Activated naive CD4-positive, alpha-beta T cell treated with anti-CD3 and anti-CD28 coated beads for 36 hours (primary cell): ENCODE measurements at regions not wholly inside any gene's neighbourhood (a gene's known extent, or its start where the extent isn't known, plus 50 kb on each side); places are given as distances from the start of the nearest gene placed in this dataset.

ENCODE experiments used
- CTCF ChIA-PET: fragments of 350-600 bp; sonication (Branson Sonifier 250); formaldehyde crosslinking; loops from one replicate; lab custom pipeline; 2021; ENCODE audit warnings: antibody characterized with exemption; lab: Charles Lee
- DNase-seq: peaks from one replicate; pipeline ENCODE4 v3.0.0-alpha.2; 2020
- H3K27ac Mint-ChIP-seq: one replicate; pipeline ENCODE4 v1.8.0; 2021; ENCODE audit warnings: mild to moderate bottlenecking, mixed read lengths
- H3K27me3 Mint-ChIP-seq: one replicate; pipeline ENCODE4 v1.8.0; 2021; ENCODE audit warnings: low read depth, mixed read lengths
- H3K36me3 Mint-ChIP-seq: one replicate; pipeline ENCODE4 v1.8.0; 2021; ENCODE audit warnings: low read depth, mixed read lengths
- H3K4me1 Mint-ChIP-seq: one replicate; pipeline ENCODE4 v1.8.0; 2021; ENCODE audit warnings: low read depth, mixed read lengths
- H3K4me3 Mint-ChIP-seq: one replicate; pipeline ENCODE4 v1.8.0; 2021; ENCODE audit warnings: mild to moderate bottlenecking, moderate library complexity, mixed read lengths
- H3K9me3 Mint-ChIP-seq: one replicate; pipeline ENCODE4 v1.8.0; 2021; ENCODE audit warnings: mixed read lengths
- intact Hi-C: fragments of 100-400 bp; cut with micrococcal nuclease; formaldehyde crosslinking; loops from one replicate; pipeline ENCODE4 v1.15.1; 2023

DNA sequence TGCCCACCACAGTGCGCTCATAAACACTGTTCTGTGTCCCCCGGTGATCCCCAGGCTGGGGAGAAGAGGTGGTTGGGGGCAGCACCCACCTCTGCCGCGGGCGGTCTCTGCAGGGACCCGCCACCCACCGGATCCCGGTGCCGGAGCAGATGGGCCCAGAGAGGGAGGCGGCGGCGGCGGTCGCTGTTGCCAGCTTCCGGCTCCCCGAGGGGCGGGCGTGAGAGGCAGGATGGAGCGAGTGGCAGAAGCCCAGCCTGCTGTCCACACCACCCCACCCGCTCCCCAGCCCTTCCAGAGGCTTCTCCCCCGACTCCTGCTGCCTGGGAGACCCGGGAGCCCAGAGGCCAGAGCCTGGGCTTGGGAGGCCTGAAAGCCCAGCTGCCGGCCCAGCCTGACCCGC is 142.6 kb upstream of the CIBAR2 start:
- peaks cover 8% of the 10 kb centered on the region for H3K27me3 Mint-ChIP-seq
- intact Hi-C loops, result no loop called here
- CTCF ChIA-PET, result interaction anchor here (1.7 to 2.4 kb wide), 2 partner anchors 10 to 43 kb away, joined by 4 to 15 read pairs; no protein-coding TSS in a partner anchor
- no peaks in the 10 kb centered on the region for H3K4me1 Mint-ChIP-seq
- no peak overlapping the region for H3K27ac Mint-ChIP-seq
- H3K9me3 Mint-ChIP-seq, result no peaks in the 10 kb centered on the region
- DNase-seq, result no peak
- no peak overlapping the region for H3K4me3 Mint-ChIP-seq
- no peaks in the 10 kb centered on the region for H3K36me3 Mint-ChIP-seq

DNA sequence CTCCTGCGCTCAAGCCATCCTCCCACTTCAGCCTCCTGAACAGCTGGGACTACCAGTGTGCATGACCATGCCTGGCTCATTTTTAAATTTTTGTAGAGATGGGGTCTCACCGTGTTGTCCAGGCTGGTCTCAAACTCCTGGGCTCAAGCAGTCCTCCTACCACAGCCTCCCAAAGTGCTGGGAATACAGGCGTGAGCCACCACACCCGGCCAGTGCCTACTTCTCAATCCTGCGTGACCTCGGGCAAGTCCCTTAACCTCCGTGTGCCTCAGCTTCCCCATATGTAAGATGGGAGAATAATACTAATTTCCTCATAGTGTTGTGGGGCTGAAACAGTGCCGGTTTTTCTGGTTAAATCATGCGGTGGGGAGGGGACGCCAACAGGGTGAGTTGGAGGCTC is 143.5 kb upstream of the CIBAR2 start:
- no peaks in the 10 kb centered on the region for H3K4me1 Mint-ChIP-seq
- no peak overlapping the region for H3K4me3 Mint-ChIP-seq
- H3K27ac Mint-ChIP-seq, result no peak overlapping the region
- intact Hi-C loops, result no loop called here
- H3K36me3 Mint-ChIP-seq, result no peaks in the 10 kb centered on the region
- peaks cover 8% of the 10 kb centered on the region for H3K27me3 Mint-ChIP-seq
- no peaks in the 10 kb centered on the region for H3K9me3 Mint-ChIP-seq
- CTCF ChIA-PET, result interaction anchor here (0.8 kb wide), 1 partner anchor 10 kb away, joined by 6 read pairs; no protein-coding TSS in a partner anchor
- DNase-seq, result no peak

DNA sequence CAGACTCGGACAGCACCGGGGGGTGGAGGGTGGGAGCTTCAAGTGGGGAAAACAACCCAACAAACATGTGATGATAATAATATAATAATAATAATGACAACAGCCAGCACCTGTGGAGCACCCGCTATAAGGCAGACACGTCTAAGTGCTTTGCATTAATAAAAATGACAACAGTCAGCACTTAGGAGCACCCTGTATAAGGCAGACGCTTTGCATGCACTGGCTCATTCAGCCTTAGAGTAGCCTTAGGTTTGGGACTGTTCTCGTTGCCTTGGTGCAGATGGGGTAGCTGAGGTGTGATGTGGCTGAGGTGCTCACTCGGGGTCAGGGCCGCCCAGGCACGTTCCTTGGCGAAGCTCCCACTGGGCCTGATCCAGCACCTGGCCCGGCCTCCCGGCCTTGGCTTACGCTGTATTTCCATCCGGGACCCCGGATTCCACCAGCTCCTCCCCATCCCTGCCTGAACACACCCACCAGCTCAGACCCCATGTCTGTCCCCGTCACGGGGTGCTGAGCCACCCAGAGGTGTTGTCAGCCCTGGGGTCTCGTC is 144.0 kb upstream of the CIBAR2 start:
- Mint-ChIP-seq H3K36me3 (no peaks in the 10 kb centered on the region), H3K4me3 (no peak overlapping the region), H3K4me1 (no peaks in the 10 kb centered on the region), H3K27ac (no peak overlapping the region), H3K9me3 (no peaks in the 10 kb centered on the region), H3K27me3 (peaks cover 8% of the 10 kb centered on the region)
- intact Hi-C loops, result no loop called here
- CTCF ChIA-PET, result interaction anchor here (0.8 kb wide), 1 partner anchor 11 kb away, joined by 6 read pairs; no protein-coding TSS in a partner anchor
- DNase-seq, result no peak

- no peak for DNase-seq
- peaks cover 5% of the 10 kb centered on the region for H3K4me1 Mint-ChIP-seq
- H3K9me3 Mint-ChIP-seq, result no peaks in the 10 kb centered on the region
- no peak overlapping the region for H3K4me3 Mint-ChIP-seq
- CTCF ChIA-PET, result interaction anchor here (1.4 kb wide), 1 partner anchor 13 kb away, joined by 4 read pairs; no protein-coding TSS in a partner anchor
- intact Hi-C loops, result no loop called here
- no peak overlapping the region for H3K27ac Mint-ChIP-seq
- H3K27me3 Mint-ChIP-seq, result peaks cover 8% of the 10 kb centered on the region
- H3K36me3 Mint-ChIP-seq, result no peaks in the 10 kb centered on the region
These were observed 145.2 kb upstream of the CIBAR2 start for GRCh38 chr16:85257483-85257882.

- Mint-ChIP-seq H3K9me3 (no peaks in the 10 kb centered on the region), H3K4me1 (peaks cover 5% of the 10 kb centered on the region), H3K27ac (no peak overlapping the region), H3K4me3 (no peak overlapping the region), H3K36me3 (no peaks in the 10 kb centered on the region), H3K27me3 (peaks cover 8% of the 10 kb centered on the region)
- intact Hi-C loops, result no loop called here
- CTCF ChIA-PET, result interaction anchor here (0.6 to 1.4 kb wide), 2 partner anchors 13 to 44 kb away, joined by 3 to 4 read pairs; no protein-coding TSS in a partner anchor
- no peak for DNase-seq
These were observed 145.9 kb upstream of the CIBAR2 start for GRCh38 chr16:85258166-85258565.

DNA sequence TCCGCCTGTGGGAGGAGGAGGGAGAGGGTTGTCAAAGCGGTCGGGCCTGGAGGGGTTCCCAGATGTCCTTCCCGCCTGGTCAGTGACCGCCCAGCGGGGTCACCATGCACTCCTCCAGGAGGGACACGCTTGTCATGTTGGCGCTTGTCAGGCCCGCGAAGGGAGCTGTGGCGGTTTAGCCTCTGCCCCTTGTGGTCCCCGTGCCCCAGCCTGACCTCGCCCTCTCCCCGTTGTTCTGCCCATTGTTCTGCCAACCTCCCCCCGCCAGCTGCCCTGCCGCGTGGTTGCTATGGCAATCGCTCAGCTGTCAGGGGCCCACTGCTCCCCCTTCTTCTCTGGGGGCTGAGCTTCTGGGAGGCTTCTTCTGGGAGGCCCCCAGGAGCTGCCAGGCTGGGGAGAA is 146.4 kb upstream of the CIBAR2 start:
- H3K27ac Mint-ChIP-seq, result no peak overlapping the region
- no peak for DNase-seq
- CTCF ChIA-PET, result interaction anchor here (0.6 kb wide), 1 partner anchor 43 kb away, joined by 3 read pairs; no protein-coding TSS in a partner anchor
- no peaks in the 10 kb centered on the region for H3K36me3 Mint-ChIP-seq
- H3K27me3 Mint-ChIP-seq, result peaks cover 8% of the 10 kb centered on the region
- H3K4me1 Mint-ChIP-seq, result peaks cover 5% of the 10 kb centered on the region
- no peaks in the 10 kb centered on the region for H3K9me3 Mint-ChIP-seq
- H3K4me3 Mint-ChIP-seq, result no peak overlapping the region
- intact Hi-C loops, result no loop called here

DNA sequence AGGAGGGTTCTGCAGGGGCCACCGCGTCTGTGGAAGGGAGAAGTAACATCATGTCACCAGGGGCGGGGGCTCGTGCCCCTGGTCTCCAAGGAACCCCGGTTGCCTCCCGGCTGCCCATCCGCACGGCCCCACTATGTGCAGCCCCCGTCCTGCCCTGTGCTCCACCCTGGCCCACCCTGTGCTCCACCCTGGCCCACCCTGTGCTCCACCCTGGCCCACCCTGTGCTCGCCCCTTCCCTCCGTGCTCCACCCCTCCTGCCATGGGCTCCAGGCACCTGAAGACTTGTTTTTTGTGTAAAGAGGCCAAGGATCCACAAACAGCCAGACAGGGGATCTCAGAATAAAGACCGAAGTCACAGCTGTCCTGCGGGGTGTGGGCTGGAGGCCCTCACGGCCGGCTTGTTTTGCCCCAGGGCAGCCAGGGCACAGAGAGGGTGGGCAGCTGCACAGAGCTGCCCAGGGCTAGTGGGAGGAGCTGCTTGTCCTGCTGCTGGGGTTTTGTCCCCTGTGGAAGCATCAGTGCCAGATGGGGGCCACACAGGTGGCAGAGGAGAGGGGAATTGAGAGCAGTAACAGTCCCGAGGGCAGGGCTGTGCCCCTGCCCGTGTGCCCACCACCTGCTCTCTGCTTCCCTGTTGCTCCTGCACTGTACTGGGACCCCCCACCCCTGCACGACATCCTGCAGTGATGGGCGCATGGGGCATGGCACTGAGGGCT is 147.0 kb upstream of the CIBAR2 start:
- intact Hi-C loops, result no loop called here
- H3K27ac Mint-ChIP-seq, result no peak overlapping the region
- CTCF ChIA-PET, result no interaction called here
- peaks cover 5% of the 10 kb centered on the region for H3K4me1 Mint-ChIP-seq
- no peaks in the 10 kb centered on the region for H3K36me3 Mint-ChIP-seq
- H3K27me3 Mint-ChIP-seq, result peaks cover 8% of the 10 kb centered on the region
- no peak for DNase-seq
- H3K4me3 Mint-ChIP-seq, result no peak overlapping the region
- no peaks in the 10 kb centered on the region for H3K9me3 Mint-ChIP-seq

DNA sequence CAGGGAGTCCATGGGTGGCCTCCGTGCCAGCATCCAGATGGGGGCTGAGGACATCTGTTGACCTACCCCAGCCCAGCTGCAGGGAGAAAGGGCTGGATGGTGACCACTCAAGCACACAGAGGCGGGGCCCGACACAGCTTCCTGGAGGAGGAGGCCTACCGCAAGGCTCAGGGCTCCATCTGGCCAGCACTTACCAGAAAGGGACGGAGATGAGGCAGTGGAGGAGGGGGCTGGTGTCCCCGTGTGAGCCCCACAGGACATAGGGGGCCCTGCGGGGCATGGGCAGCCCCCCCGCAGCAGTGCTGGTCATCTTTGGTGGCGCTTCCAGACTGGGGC is 147.5 kb upstream of the CIBAR2 start:
- H3K4me1 Mint-ChIP-seq, result peaks cover 5% of the 10 kb centered on the region
- no peak overlapping the region for H3K4me3 Mint-ChIP-seq
- no peak overlapping the region for H3K27ac Mint-ChIP-seq
- H3K36me3 Mint-ChIP-seq, result no peaks in the 10 kb centered on the region
- intact Hi-C loops, result no loop called here
- DNase-seq, result no peak
- H3K27me3 Mint-ChIP-seq, result peaks cover 8% of the 10 kb centered on the region
- CTCF ChIA-PET, result interaction anchor here (0.6 kb wide), 1 partner anchor 494 kb away, joined by 3 read pairs; no protein-coding TSS in a partner anchor
- no peaks in the 10 kb centered on the region for H3K9me3 Mint-ChIP-seq

DNA sequence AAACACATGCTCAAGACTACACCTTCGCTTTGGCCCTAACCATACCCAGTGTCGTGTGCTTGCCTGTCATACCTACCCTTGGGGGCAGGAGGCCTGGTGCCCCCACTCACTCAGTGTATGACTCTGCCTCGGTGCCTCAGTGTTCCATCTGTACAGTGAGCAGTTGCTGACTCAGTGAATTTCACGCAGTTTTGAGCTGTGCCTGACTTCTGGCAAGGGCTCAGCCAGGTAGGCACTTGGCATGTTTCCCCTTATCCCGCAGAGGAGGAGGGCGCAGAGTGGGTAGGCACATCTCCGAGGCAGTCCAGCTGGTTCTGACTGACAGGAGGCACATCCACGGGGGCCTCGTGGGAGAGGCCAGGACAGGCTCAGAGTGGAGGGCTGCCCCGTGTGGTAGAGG is 148.9 kb upstream of the CIBAR2 start:
- CTCF ChIA-PET, result no interaction called here
- Mint-ChIP-seq H3K27me3 (peaks cover 8% of the 10 kb centered on the region), H3K9me3 (no peaks in the 10 kb centered on the region)

DNA sequence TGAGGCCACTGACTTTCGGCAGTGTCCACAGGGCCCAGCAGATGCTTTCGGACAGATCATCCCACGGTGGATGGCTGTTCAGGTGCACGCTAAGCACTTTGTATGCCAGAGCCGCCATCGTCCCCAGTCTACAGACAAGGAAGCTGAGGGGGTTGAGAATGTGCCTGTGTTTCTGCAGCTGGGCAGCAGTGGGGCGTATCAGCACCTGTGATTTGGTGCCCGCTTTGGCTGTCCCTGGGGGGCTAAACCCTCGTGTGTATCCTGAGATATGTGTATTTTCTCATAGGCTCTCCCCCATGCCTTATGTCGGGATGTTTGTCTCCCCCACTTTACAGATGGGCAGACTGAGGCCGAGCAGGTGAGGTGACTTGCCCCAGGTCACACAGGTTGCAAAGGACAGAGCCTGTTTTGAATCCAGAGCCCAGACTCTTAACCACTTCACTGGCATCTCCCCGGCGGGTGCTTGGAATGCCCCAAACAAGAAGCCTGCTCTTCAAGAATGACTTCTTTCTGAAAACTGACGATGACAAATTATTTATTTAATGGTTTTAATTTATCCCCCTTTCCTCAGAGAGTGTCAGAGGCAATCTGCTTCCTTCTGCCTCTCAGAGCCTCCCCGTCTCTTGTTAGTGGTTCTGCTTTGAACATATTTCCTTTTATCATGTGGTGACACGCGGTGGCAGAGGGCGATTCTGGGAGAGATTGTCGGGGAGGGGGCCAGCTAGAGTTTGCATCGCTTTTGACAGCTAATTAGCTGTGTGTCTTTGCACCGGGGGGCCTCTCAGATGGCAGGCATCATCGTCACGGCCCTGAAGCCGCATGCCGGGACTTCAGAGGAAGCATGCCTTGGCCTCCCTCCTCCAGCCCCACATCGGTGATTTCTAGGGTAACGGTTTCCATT is 149.6 kb upstream of the CIBAR2 start:
- Mint-ChIP-seq H3K4me1 (peaks cover 5% of the 10 kb centered on the region), H3K27me3 (peaks cover 5% of the 10 kb centered on the region), H3K36me3 (no peaks in the 10 kb centered on the region), H3K4me3 (no peak overlapping the region), H3K9me3 (no peaks in the 10 kb centered on the region), H3K27ac (no peak overlapping the region)
- CTCF ChIA-PET, result interaction anchor here (0.6 to 1.7 kb wide), 4 partner anchors 8 to 1381 kb away, joined by 3 to 7 read pairs (median 5); no protein-coding TSS in a partner anchor
- intact Hi-C loops, result no loop called here
- DNase-seq, result no peak

More for the DNA sequence above, 148.9 kb upstream of the CIBAR2 start:
- Mint-ChIP-seq H3K4me1 (peaks cover 5% of the 10 kb centered on the region), H3K36me3 (no peaks in the 10 kb centered on the region), H3K27ac (no peak overlapping the region), H3K4me3 (no peak overlapping the region)
- intact Hi-C loops, result no loop called here
- DNase-seq, result no peak

GRCh38 chr16:85262558-85263238 is 150.4 kb upstream of the CIBAR2 start:
- peaks cover 5% of the 10 kb centered on the region for H3K27me3 Mint-ChIP-seq
- no peak overlapping the region for H3K4me3 Mint-ChIP-seq
- CTCF ChIA-PET, result interaction anchor here (0.7 to 1.7 kb wide), 6 partner anchors 9 to 217 kb away, joined by 3 to 9 read pairs (median 5); no protein-coding TSS in a partner anchor
- peaks cover 5% of the 10 kb centered on the region for H3K4me1 Mint-ChIP-seq
- intact Hi-C loops, result no loop called here
- H3K36me3 Mint-ChIP-seq, result no peaks in the 10 kb centered on the region
- H3K27ac Mint-ChIP-seq, result no peak overlapping the region
- H3K9me3 Mint-ChIP-seq, result no peaks in the 10 kb centered on the region
- DNase-seq, result no peak

DNA sequence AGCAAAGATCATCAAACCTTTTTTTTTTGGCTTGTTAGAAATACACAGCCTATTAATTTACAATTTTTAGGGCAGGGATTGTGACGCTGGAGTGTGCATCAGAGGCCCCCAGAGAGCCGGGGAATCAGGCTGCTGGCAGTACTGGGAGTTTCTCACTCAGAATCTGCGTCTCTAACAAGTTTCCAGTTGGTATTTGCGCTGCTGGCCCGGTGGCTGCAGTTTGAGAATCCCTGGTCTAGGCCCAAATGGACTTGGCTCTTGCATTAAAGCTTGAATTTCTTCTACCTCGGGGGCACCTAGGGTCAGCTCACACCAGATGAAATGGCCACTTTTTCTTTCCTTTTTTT is 150.9 kb upstream of the CIBAR2 start:
- intact Hi-C loops, result no loop called here
- DNase-seq, result no peak
- CTCF ChIA-PET, result interaction anchor here (0.7 to 1.7 kb wide), 5 partner anchors 10 to 218 kb away, joined by 3 to 9 read pairs (median 7); no protein-coding TSS in a partner anchor
- peaks cover 5% of the 10 kb centered on the region for H3K27me3 Mint-ChIP-seq
- H3K4me3 Mint-ChIP-seq, result no peak overlapping the region
- no peaks in the 10 kb centered on the region for H3K36me3 Mint-ChIP-seq
- no peaks in the 10 kb centered on the region for H3K9me3 Mint-ChIP-seq
- H3K4me1 Mint-ChIP-seq, result peaks cover 5% of the 10 kb centered on the region
- no peak overlapping the region for H3K27ac Mint-ChIP-seq
